BJ (cell line): ENCODE measurements at regions not wholly inside any gene's neighbourhood (a gene's known extent, or its start where the extent isn't known, plus 50 kb on each side); places are given as distances from the start of the nearest gene placed in this dataset.

Experiments used
- CTCF ChIA-PET: fragments of 350-600 bp; formaldehyde crosslinking; extraction: SDS; loops from one replicate; lab custom pipeline; 2021; ENCODE audit warnings: antibody characterized with exemption, inconsistent platforms; lab: Yijun Ruan, JAX
- POLR2A ChIA-PET: fragments of 300-600 bp; sonication (Branson Sonifier 250); formaldehyde crosslinking; extraction: SDS; loops from one replicate; lab custom pipeline; 2021; ENCODE audit warnings: antibody characterized with exemption; lab: Charles Lee
- DNase-seq: peaks from one replicate; pipeline ENCODE4 v3.0.0-alpha.2; 2011; ENCODE audit warnings: low read depth
- H3K27me3 ChIP-seq: 2 replicates; pipeline ENCODE4 v1.6.0; 2011; ENCODE audit warnings: low read length; ENCODE audit not compliant: control insufficient read depth, insufficient read depth
- H3K36me3 ChIP-seq: 2 replicates; pipeline ENCODE4 v1.5.1; 2011; ENCODE audit warnings: low read length; ENCODE audit not compliant: control insufficient read depth, insufficient read depth
- H3K4me3 ChIP-seq: 2 replicates; pipeline ENCODE4 v1.5.1; 2011; ENCODE audit warnings: low read depth, mild to moderate bottlenecking, control low read depth, low read length
- TF ChIP-seq, protein P1 (sequence below): IDR thresholded peaks from 2 replicates; pipeline ENCODE4 v1.5.1; 2011; ENCODE audit warnings: low read depth, mild to moderate bottlenecking, control low read depth, inconsistent platforms, low read length, moderate library complexity; ENCODE audit not compliant: insufficient read depth

DNA sequence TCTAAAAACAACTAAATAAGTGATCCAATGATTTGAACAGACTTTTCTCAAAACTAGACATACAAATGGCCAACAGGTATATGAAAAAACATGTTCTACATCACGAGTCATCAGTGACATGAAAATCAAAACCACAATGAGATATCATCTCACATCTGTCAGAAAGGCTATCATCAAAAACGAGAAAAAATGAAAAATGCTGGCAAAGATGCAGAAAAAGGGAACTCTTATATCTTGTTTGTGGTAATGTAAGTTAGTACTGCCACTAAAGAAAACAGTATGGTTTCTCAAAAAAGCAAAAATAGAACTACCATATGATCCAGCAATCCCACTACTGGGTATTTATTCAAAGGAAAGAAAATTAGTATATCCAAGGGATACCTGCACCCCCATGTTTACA lies 152.9 kb upstream of the FOXN2 start:
- ChIA-PET POLR2A (no interaction called here), CTCF (no interaction called here)
- TF ChIP-seq, protein P1, sequence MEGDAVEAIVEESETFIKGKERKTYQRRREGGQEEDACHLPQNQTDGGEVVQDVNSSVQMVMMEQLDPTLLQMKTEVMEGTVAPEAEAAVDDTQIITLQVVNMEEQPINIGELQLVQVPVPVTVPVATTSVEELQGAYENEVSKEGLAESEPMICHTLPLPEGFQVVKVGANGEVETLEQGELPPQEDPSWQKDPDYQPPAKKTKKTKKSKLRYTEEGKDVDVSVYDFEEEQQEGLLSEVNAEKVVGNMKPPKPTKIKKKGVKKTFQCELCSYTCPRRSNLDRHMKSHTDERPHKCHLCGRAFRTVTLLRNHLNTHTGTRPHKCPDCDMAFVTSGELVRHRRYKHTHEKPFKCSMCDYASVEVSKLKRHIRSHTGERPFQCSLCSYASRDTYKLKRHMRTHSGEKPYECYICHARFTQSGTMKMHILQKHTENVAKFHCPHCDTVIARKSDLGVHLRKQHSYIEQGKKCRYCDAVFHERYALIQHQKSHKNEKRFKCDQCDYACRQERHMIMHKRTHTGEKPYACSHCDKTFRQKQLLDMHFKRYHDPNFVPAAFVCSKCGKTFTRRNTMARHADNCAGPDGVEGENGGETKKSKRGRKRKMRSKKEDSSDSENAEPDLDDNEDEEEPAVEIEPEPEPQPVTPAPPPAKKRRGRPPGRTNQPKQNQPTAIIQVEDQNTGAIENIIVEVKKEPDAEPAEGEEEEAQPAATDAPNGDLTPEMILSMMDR = no peak
- Histone ChIP-seq H3K27me3 (no peaks in the 10 kb centered on the region), H3K36me3 (no peaks in the 10 kb centered on the region), H3K4me3 (no peak overlapping the region)
- no peak for DNase-seq

GRCh38 chr2:48162742-48163141 lies 151.7 kb upstream of the FOXN2 start:
- DNase-seq = no peak
- H3K27me3 ChIP-seq = no peaks in the 10 kb centered on the region
- ChIA-PET POLR2A (no interaction called here), CTCF (interaction anchor here (0.6 kb wide), 1 partner anchor 121 kb away, joined by 6 read pairs; no protein-coding TSS in a partner anchor)
- no peaks in the 10 kb centered on the region for H3K36me3 ChIP-seq
- TF ChIP-seq, protein P1 = no peak
- H3K4me3 ChIP-seq = no peak overlapping the region

DNA sequence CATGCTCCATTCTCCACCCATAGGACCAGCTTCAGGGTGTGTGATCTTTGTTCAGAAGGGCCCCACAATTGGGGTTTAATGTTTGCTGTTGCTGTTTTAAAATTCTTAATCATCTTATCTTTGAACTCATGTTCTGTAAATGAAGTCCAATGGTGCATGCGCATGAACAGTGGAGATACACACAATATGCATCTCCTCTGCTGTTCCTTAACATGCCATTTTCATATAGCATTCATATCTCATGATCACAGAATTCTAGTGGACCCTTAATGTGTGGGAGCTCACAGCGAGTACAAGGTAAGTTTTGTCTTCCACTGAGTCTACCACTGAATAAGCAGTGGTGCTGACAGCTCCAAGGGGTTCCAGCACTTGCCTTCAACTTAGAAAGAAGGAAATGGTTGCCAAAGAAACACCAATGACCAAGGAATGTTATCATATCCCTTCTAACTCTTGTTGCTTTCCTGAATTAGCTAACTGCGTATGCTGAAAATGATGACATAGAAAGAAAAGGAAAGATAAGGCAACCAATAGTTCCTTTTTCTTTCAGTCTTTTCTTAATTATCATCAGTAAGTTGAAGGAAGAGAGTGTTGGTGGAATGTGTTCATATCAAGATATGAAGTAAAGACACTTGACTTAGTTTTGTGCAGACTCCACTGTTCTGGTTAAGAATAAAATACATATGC lies 149.3 kb upstream of the FOXN2 start:
- H3K4me3 ChIP-seq = no peak overlapping the region
- TF ChIP-seq, protein P1 = no peak
- no peaks in the 10 kb centered on the region for H3K36me3 ChIP-seq
- no peaks in the 10 kb centered on the region for H3K27me3 ChIP-seq
- no peak for DNase-seq
- ChIA-PET CTCF (no interaction called here), POLR2A (no interaction called here)

DNA sequence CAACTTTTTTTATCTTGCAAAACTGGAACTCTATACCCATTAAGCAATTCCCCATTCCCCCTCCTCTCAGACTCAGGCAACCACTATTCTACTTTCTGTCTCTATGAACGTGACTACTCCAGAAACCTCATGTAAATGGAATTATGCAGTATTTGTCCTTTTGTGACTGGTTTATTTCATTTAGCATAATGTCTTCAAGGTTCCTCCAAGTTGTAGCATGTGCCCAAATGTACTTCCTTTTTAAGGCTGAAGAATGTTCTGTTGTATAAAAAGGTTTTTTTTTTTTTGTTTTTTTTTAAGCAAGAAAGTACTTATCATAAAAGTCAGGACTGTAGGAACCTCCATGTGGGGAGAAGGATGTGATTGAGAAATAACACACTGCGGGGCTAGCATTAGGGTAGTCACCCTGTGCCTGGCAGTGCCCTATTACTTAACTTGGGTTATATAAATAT lies 145.3 kb upstream of the FOXN2 start:
- no peak overlapping the region for H3K4me3 ChIP-seq
- TF ChIP-seq, protein P1 = no peak
- ChIA-PET POLR2A (no interaction called here), CTCF (no interaction called here)
- no peaks in the 10 kb centered on the region for H3K27me3 ChIP-seq
- H3K36me3 ChIP-seq = no peaks in the 10 kb centered on the region
- DNase-seq = peak; percentile 26

GRCh38 chr2:48170281-48170680 lies 144.2 kb upstream of the FOXN2 start:
- ChIA-PET CTCF (no interaction called here), POLR2A (no interaction called here)
- Histone ChIP-seq H3K27me3 (no peaks in the 10 kb centered on the region; the same call in 1 of the 2 replicates), H3K4me3 (no peak overlapping the region), H3K36me3 (no peaks in the 10 kb centered on the region)
- DNase-seq = peak; percentile 13
- TF ChIP-seq, protein P1 = no peak
